Tibial nerve (tissue), 4 donors: ENCODE measurements at regions not wholly inside any gene's neighbourhood (a gene's known extent, or its start where the extent isn't known, plus 50 kb on each side); places are given as distances from the start of the nearest gene placed in this dataset.

Experiments used
- DNase-seq, 2 donors: peaks; one replicate each; pipeline ENCODE4 v3.0.0-alpha.2; 2019; ENCODE audit warnings: low spot score in 2 of 2
- H3K27ac ChIP-seq, 4 donors: fragments of 200-600 bp; sonication (generic) in 3 of 4; one replicate each; pipeline ENCODE4 v1.5.1; 2017 to 2019; ENCODE audit warnings: mild to moderate bottlenecking in 1 of 4
- H3K27me3 ChIP-seq, 2 donors: fragments of 200-600 bp; sonication (generic) in 1 of 2; one replicate each; pipeline versions ENCODE4 v1.5.1 to v1.6.0; 2017 to 2019
- H3K36me3 ChIP-seq, 3 donors: fragments of 200-600 bp; sonication (generic); one replicate each; pipeline ENCODE4 v1.5.1; 2018 to 2019
- H3K4me1 ChIP-seq, 4 donors: fragments of 200-600 bp; sonication (generic) in 3 of 4; one replicate each; pipeline ENCODE4 v1.5.1; 2017 to 2019
- H3K4me3 ChIP-seq, 4 donors: fragments of 200-600 bp; sonication (generic) in 3 of 4; one replicate each; pipeline ENCODE4 v1.5.1; 2017 to 2019; ENCODE audit warnings: mild to moderate bottlenecking in 1 of 4, moderate library complexity in 1 of 4
- H3K9me3 ChIP-seq, 4 donors: fragments of 200-600 bp; sonication (generic) in 3 of 4; one replicate each; pipeline ENCODE4 v1.5.1; 2017 to 2019
- EP300 ChIP-seq, 2 donors: sonication (generic); formaldehyde crosslinking; IDR thresholded peaks; one replicate each; pipeline ENCODE4 v1.6.1; 2017; ENCODE audit warnings: antibody characterized with exemption in 2 of 2, mild to moderate bottlenecking in 1 of 2
- POLR2A ChIP-seq, 2 donors: fragments of 450-650 bp; IDR thresholded peaks; one replicate each; pipeline ENCODE4 v1.6.1; 2017; ENCODE audit warnings: antibody characterized with exemption in 2 of 2, mild to moderate bottlenecking in 2 of 2, moderate library complexity in 2 of 2
- WGBS, 2 donors: methylation state at CpG; one replicate each; pipeline ENCODE4 v1.1.5; 2018; 5-methylcytosine and 5-hydroxymethylcytosine counted together
- TF ChIP-seq, protein P1 (sequence below), 5 experiments: fragments of 200-600 bp in 3 of 5; fragments of 450-650 bp in 2 of 5; sonication (generic) in 3 of 5; IDR thresholded peaks; one replicate each; pipeline ENCODE4 v1.5.1; 2016 to 2019; ENCODE audit warnings: antibody characterized with exemption in 5 of 5, mild to moderate bottlenecking in 3 of 5, moderate library complexity in 2 of 5

DNA sequence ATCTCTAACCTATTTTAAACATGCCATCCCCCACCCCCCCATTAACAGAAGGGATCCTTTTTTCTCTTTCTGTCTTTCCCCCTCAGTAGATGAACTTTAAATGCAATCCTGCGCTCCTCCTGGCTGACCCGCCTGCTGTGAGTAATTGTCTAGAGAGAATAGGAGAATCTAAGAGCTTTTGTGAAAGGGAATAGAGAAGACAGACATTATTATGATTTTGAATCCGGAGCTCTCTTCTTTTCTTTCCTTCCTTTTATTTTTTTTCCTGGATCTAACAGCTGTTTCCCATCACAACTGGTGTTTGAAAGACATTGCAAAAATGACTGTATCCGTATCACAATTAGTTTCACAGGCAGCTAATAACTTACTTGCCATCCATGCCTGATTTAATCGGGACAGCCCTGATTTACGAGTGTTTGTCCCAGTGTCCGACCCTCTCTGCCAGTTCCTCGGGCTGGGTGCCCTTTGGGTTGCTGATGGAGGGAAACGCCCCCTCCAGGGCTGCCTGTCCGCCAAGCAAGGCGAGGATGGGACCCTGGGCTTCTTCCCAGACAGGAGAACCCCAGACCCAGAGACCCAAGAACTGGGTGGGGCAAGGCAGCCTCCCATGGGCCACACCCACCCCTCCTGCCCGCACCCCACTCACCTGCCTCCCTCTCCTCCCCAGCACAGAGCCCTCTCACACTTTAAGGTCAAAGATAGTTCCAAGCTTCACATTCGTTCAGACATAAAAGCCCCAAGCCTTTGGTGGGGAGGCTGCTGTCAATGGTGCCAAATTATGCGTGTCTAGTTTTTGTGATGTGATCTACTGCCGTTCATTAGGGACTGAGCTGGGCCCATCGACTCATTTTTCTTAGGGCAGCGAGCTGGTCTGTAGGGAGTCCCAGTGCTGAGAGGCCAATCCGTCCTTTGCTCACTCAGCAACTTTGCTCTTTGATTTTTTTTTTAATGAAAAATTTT is 231.7 kb downstream of the ZNF516 start:
- Histone ChIP-seq H3K27me3 (no peaks in the 10 kb centered on the region), H3K27ac (peak overlapping the region in 3 of 4 donors; percentile 2 to 84 (median 26)), H3K36me3 (no peaks in the 10 kb centered on the region), H3K4me1 (peaks cover 0 to 42% (median 12%) of the 10 kb centered on the region in 4 donors), H3K9me3 (no peaks in the 10 kb centered on the region), H3K4me3 (no peak overlapping the region)
- no peak for DNase-seq
- WGBS, 2 donors: 58 to 61% methylated on average over 18 of the region's 18 CpGs
- TF ChIP-seq EP300 (IDR thresholded peaks at IDR 0.05) (no peak), POLR2A (IDR thresholded peaks at IDR 0.05) (no peak)
- TF ChIP-seq, protein P1, sequence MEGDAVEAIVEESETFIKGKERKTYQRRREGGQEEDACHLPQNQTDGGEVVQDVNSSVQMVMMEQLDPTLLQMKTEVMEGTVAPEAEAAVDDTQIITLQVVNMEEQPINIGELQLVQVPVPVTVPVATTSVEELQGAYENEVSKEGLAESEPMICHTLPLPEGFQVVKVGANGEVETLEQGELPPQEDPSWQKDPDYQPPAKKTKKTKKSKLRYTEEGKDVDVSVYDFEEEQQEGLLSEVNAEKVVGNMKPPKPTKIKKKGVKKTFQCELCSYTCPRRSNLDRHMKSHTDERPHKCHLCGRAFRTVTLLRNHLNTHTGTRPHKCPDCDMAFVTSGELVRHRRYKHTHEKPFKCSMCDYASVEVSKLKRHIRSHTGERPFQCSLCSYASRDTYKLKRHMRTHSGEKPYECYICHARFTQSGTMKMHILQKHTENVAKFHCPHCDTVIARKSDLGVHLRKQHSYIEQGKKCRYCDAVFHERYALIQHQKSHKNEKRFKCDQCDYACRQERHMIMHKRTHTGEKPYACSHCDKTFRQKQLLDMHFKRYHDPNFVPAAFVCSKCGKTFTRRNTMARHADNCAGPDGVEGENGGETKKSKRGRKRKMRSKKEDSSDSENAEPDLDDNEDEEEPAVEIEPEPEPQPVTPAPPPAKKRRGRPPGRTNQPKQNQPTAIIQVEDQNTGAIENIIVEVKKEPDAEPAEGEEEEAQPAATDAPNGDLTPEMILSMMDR (IDR thresholded peaks at IDR 0.05): no peak

DNA sequence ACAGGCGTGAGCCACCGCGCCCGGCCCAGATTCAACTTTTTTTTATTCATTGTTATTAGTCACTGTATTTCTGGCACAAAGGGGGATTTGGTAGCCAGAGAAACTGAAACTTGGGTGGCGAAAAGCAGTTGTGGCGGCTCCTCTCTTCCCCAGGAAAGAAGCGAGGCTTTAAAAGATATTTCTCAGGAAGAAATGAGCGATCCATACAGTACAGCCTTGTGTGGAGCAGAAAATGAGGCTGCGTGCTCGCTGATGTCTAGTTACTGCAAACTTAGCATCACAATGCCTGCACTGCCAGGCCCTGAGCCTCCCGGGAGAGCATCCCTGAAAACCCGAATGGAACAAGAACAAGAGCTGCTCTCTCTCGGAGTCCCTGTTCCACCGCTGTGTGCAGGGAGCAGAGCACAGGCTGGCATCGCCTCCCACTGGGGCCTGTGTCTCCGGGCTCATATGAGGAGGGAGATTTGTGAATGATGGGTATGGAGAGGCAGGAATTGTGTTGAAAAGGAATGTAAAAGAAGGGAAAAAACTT is 234.0 kb downstream of the ZNF516 start:
- TF ChIP-seq, protein P1 (IDR thresholded peaks at IDR 0.05): no peak
- no peak for TF ChIP-seq EP300 (IDR thresholded peaks at IDR 0.05)
- TF ChIP-seq POLR2A (IDR thresholded peaks at IDR 0.05): no peak
- H3K27me3 ChIP-seq: no peaks in the 10 kb centered on the region
- no peak overlapping the region for H3K4me3 ChIP-seq
- DNase-seq: no peak
- H3K36me3 ChIP-seq: no peaks in the 10 kb centered on the region
- H3K27ac ChIP-seq: peak overlapping the region in 1 of 4 donors; percentile 16
- 73 to 78% methylated on average over 16 of the region's 16 CpGs for WGBS, 2 donors
- no peaks in the 10 kb centered on the region for H3K9me3 ChIP-seq
- H3K4me1 ChIP-seq: peaks cover 0 to 38% (median 10%) of the 10 kb centered on the region in 4 donors

DNA sequence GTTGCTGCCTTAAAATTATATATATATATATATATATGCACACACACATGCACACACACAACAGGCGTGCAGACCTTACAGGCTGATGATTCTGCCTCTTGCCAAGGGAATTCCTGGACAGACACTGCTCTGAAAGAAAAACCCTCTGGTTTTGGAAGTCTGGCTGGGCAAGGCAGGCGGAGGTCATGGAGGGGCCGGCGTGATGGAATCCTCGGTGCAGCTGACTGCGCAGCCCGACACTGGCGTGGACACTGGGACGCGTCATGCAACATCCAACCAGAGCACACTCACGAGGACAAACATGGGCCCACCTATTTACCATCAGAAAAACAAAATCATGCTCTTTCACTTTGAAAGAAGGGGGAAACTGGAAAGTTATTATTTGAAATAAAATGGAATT is 235.3 kb downstream of the ZNF516 start:
- H3K9me3 ChIP-seq: no peaks in the 10 kb centered on the region
- H3K27me3 ChIP-seq: no peaks in the 10 kb centered on the region
- H3K4me1 ChIP-seq: peaks cover 0 to 25% (median 5%) of the 10 kb centered on the region in 4 donors
- WGBS, 2 donors: 77 to 86% methylated on average over 11 of the region's 11 CpGs
- H3K27ac ChIP-seq: no peak overlapping the region
- no peaks in the 10 kb centered on the region for H3K36me3 ChIP-seq
- no peak overlapping the region for H3K4me3 ChIP-seq
- DNase-seq: no peak
- TF ChIP-seq EP300 (IDR thresholded peaks at IDR 0.05) (no peak), POLR2A (IDR thresholded peaks at IDR 0.05) (no peak)
- TF ChIP-seq, protein P1 (IDR thresholded peaks at IDR 0.05): no peak

DNA sequence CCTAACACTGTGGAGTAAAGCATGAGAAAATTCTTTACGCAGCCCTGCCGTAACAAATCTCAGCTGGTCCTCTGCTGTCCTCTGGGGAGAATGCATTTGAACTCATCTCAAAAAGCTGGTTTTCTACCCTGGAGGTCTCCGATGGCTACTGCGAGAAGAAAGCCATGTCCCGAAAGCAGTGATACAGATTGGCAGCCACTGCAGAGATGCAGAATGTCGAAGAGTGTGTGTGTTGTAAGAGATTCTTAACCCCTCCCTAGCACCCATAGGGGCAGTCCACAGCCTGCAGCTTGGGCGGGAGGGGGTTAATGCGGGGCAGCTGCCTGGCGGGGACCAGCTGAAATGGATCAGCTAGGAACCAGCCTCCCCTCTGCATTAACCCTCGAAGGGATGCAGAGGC is 235.9 kb downstream of the ZNF516 start:
- 49 to 52% methylated on average over 10 of the region's 10 CpGs for WGBS, 2 donors
- peaks cover 0 to 19% (median under 1%) of the 10 kb centered on the region in 4 donors for H3K4me1 ChIP-seq
- no peak overlapping the region for H3K27ac ChIP-seq
- DNase-seq: no peak
- TF ChIP-seq, protein P1 (IDR thresholded peaks at IDR 0.05): no peak
- TF ChIP-seq POLR2A (IDR thresholded peaks at IDR 0.05): no peak
- TF ChIP-seq EP300 (IDR thresholded peaks at IDR 0.05): no peak
- no peaks in the 10 kb centered on the region for H3K27me3 ChIP-seq
- H3K9me3 ChIP-seq: no peaks in the 10 kb centered on the region
- H3K4me3 ChIP-seq: no peak overlapping the region
- no peaks in the 10 kb centered on the region for H3K36me3 ChIP-seq

DNA sequence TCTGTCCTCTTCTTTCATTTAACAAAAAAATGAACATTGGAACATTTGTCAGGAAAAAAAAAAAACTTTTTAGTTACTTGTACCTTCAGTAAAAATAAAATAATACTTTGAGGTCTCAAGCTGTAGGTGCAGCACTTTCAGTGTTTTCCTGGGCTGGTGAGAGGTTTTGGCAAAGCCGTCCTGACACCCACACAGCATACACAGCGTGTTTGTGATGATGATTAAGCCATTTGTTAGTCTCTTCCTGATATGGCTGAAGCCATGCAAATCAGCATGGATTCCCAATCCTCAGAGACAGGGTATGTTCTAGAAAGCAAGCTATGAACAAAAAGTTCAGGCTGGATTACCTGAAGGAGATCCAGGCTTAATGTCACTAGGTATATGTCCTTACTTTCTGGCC is 236.8 kb downstream of the ZNF516 start:
- no peak for DNase-seq
- Histone ChIP-seq H3K4me1 (peaks cover 0 to 12% (median 0%) of the 10 kb centered on the region in 4 donors), H3K36me3 (no peaks in the 10 kb centered on the region), H3K9me3 (no peaks in the 10 kb centered on the region), H3K4me3 (no peak overlapping the region), H3K27ac (no peak overlapping the region), H3K27me3 (no peaks in the 10 kb centered on the region)
- TF ChIP-seq POLR2A (IDR thresholded peaks at IDR 0.05): no peak
- TF ChIP-seq, protein P1 (IDR thresholded peaks at IDR 0.05): no peak
- no peak for TF ChIP-seq EP300 (IDR thresholded peaks at IDR 0.05)
- WGBS, 2 donors: 49 to 66% methylated on average over 2 of the region's 2 CpGs
